Liver (tissue), 8 donors: ENCODE measurements at regions not wholly inside any gene's neighbourhood (a gene's known extent, or its start where the extent isn't known, plus 50 kb on each side); places are given as distances from the start of the nearest gene placed in this dataset.

Source experiments
- DNase-seq: peaks from one replicate; pipeline ENCODE4 v3.0.0-alpha.2; 2017; ENCODE audit warnings: low spot score
- H3K27ac ChIP-seq, 2 donors: one replicate each; pipeline ENCODE4 v1.7.0; 2013; ENCODE audit warnings: inconsistent platforms in 2 of 2, low read length in 2 of 2, control low read depth in 1 of 2, low read depth in 1 of 2, mild to moderate bottlenecking in 1 of 2
- H3K27me3 ChIP-seq, 4 donors: one replicate each; pipeline versions ENCODE4 v1.6.1 to v1.7.0; 2013; ENCODE audit warnings: low read length in 3 of 4, inconsistent platforms in 1 of 4, mild to moderate bottlenecking in 1 of 4, moderate library complexity in 1 of 4; ENCODE audit not compliant: control insufficient read depth in 4 of 4, insufficient read depth in 4 of 4
- H3K36me3 ChIP-seq, 4 donors: one replicate each; pipeline versions ENCODE4 v1.6.1 to v1.7.0; 2013; ENCODE audit warnings: low read length in 3 of 4, mild to moderate bottlenecking in 3 of 4, low read depth in 1 of 4, moderate library complexity in 1 of 4; ENCODE audit not compliant: control insufficient read depth in 4 of 4, insufficient read depth in 3 of 4
- H3K4me1 ChIP-seq, 4 donors: one replicate each; pipeline versions ENCODE4 v1.6.1 to v1.7.0; 2013; ENCODE audit warnings: low read length in 3 of 4, mild to moderate bottlenecking in 3 of 4, moderate library complexity in 1 of 4; ENCODE audit not compliant: control insufficient read depth in 4 of 4, insufficient read depth in 4 of 4
- H3K4me3 ChIP-seq, 3 donors: one replicate each; pipeline versions ENCODE4 v1.6.1 to v1.7.0; 2013; ENCODE audit warnings: low read length in 3 of 3, control low read depth in 1 of 3, low read depth in 1 of 3, mild to moderate bottlenecking in 1 of 3
- H3K9ac ChIP-seq, 2 donors: one replicate each; pipeline ENCODE4 v1.7.0; 2013; ENCODE audit warnings: low read length in 2 of 2, mild to moderate bottlenecking in 2 of 2, moderate library complexity in 2 of 2, control low read depth in 1 of 2, low read depth in 1 of 2
- H3K9me3 ChIP-seq, 4 donors: one replicate each; pipeline versions ENCODE4 v1.6.1 to v1.7.0; 2013; ENCODE audit warnings: low read length in 3 of 4; ENCODE audit not compliant: control insufficient read depth in 4 of 4
- CTCF ChIP-seq: fragments of 150-350 bp; IDR thresholded peaks from 2 replicates; pipeline ENCODE4 v1.5.1; 2017; ENCODE audit warnings: improper control_type of control experiment, low read depth, low read length; ENCODE audit not compliant: missing input control
- EGR1 ChIP-seq, 2 donors: IDR thresholded peaks; 2 replicates each; pipeline ENCODE4 v1.6.1; 2016 to 2018; ENCODE audit warnings: antibody characterized with exemption in 2 of 2, low read depth in 2 of 2
- FOXA1 ChIP-seq: IDR thresholded peaks from 2 replicates; pipeline ENCODE4 v1.6.1; 2016; ENCODE audit warnings: antibody characterized with exemption
- FOXA2 ChIP-seq: IDR thresholded peaks from 2 replicates; pipeline ENCODE4 v1.6.1; 2016; ENCODE audit warnings: antibody characterized with exemption
- GABPA ChIP-seq, 2 donors: IDR thresholded peaks in 1 of 2; conservative IDR thresholded peaks in 1 of 2; 2 replicates each; pipeline ENCODE4 v1.6.1; 2016; ENCODE audit warnings: antibody characterized with exemption in 2 of 2, mild to moderate bottlenecking in 1 of 2, moderate library complexity in 1 of 2
- HNF4A ChIP-seq, 2 donors: conservative IDR thresholded peaks; 2 replicates each; pipeline ENCODE4 v1.6.1; 2016; ENCODE audit warnings: antibody characterized with exemption in 2 of 2, mild to moderate bottlenecking in 2 of 2
- HNF4G ChIP-seq: IDR thresholded peaks from 2 replicates; pipeline ENCODE4 v1.6.1; 2016; ENCODE audit warnings: antibody characterized with exemption
- JUND ChIP-seq, 2 donors: IDR thresholded peaks; 2 replicates each; pipeline ENCODE4 v1.6.1; 2016; ENCODE audit warnings: antibody characterized with exemption in 2 of 2
- NR2F2 ChIP-seq: IDR thresholded peaks from 2 replicates; pipeline ENCODE4 v1.6.1; 2016; ENCODE audit warnings: antibody characterized with exemption
- RAD21 ChIP-seq, 2 donors: IDR thresholded peaks; 2 replicates each; pipeline ENCODE4 v1.6.1; 2016; ENCODE audit warnings: antibody characterized with exemption in 2 of 2, mild to moderate bottlenecking in 2 of 2
- RXRA ChIP-seq, 2 donors: IDR thresholded peaks; 2 replicates each; pipeline ENCODE4 v1.6.1; 2017 to 2018; ENCODE audit warnings: antibody characterized with exemption in 2 of 2, mild to moderate bottlenecking in 1 of 2
- SP1 ChIP-seq: IDR thresholded peaks from 2 replicates; pipeline ENCODE4 v1.6.1; 2018; ENCODE audit warnings: antibody characterized with exemption, mild to moderate bottlenecking
- TAF1 ChIP-seq: conservative IDR thresholded peaks from 2 replicates; pipeline ENCODE4 v1.6.1; 2016; ENCODE audit warnings: antibody characterized with exemption, mild to moderate bottlenecking
- YY1 ChIP-seq: IDR thresholded peaks from 2 replicates; pipeline ENCODE4 v1.6.1; 2016; ENCODE audit warnings: antibody characterized with exemption, mild to moderate bottlenecking
- ZBTB33 ChIP-seq: IDR thresholded peaks from 2 replicates; pipeline ENCODE4 v1.6.1; 2016; ENCODE audit warnings: antibody characterized with exemption
- WGBS: extraction: QIAGEN DNeasy Blood & Tissue Kit; methylation state at CpG from one replicate; pipeline ENCODE4 v1.1.7; 2013; 5-methylcytosine and 5-hydroxymethylcytosine counted together
- TF ChIP-seq, protein P1 (sequence below): IDR thresholded peaks from 2 replicates; pipeline ENCODE4 v1.6.1; 2016; ENCODE audit warnings: antibody characterized with exemption
- TF ChIP-seq, protein P2 (sequence below): IDR thresholded peaks from 2 replicates; pipeline ENCODE4 v1.6.1; 2016; ENCODE audit warnings: antibody characterized with exemption, mild to moderate bottlenecking
- donor health status: healthy.
- donor health status: healthy.
- donor health status: healthy.
- donor health status: healthy.
- donor health status: healthy.

DNA sequence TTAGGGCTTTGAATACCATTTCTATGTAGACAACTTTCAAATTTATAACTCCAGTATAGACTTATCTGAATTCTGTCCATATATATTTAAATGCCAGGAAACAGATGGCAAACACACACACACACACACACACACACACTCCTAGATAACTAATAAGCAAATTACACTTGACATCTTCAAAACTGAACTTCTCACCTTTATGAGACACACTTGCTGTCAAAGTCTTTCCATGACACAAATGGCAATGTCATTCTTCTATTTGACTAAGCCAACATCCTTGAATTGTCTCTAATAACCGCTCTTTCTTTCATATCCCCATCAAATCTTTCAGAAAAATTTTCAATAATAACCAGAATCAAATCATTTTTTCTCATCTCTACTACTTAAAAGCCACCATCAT is 402.4 kb downstream of the PCDH18 start:
- DNase-seq = no peak
- no peaks in the 10 kb centered on the region for H3K4me1 ChIP-seq
- H3K36me3 ChIP-seq = no peaks in the 10 kb centered on the region
- H3K27me3 ChIP-seq = peaks cover 0 to 2% (median 0%) of the 10 kb centered on the region in 4 donors
- TF ChIP-seq CTCF = no peak
- TF ChIP-seq YY1 = no peak
- H3K4me3 ChIP-seq = no peak overlapping the region
- WGBS = 67% methylated on average over 1 of the region's 1 CpG
- H3K9ac ChIP-seq = no peak overlapping the region
- H3K9me3 ChIP-seq = no peaks in the 10 kb centered on the region
- H3K27ac ChIP-seq = no peak overlapping the region

DNA sequence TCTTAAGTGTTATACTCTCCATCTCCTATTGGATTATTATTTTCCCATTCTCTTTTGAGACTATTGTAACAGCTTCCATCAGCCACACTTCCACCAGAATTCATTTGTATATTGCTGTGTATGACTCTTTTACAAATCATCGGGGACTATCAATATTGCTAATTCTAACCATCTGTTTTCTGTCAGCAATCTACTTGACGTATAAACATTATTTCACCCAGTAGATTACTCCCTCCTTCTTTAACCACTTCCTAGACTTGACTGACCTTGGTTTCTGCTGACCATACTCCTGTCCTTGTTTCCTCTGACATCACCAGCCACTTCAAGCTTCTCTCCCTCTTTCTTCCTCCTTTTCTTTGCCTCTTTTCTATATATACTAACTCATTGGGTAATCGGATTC is 402.9 kb downstream of the PCDH18 start:
- no peak for DNase-seq
- Histone ChIP-seq H3K4me3 (no peak overlapping the region), H3K4me1 (no peaks in the 10 kb centered on the region), H3K9me3 (no peaks in the 10 kb centered on the region), H3K27ac (no peak overlapping the region), H3K36me3 (no peaks in the 10 kb centered on the region), H3K27me3 (peaks cover 0 to 2% (median 0%) of the 10 kb centered on the region in 4 donors), H3K9ac (no peak overlapping the region)
- WGBS = 68% methylated on average over 3 of the region's 3 CpGs
- TF ChIP-seq SP1 (no peak), EGR1 (IDR thresholded peaks at IDR 0.05; ENCODE audit: low read depth in 2 of 2) (no peak), FOXA1 (no peak), NR2F2 (no peak), CTCF (no peak), GABPA (IDR thresholded peaks at IDR 0.05 in 1 of 2, conservative IDR thresholded peaks at IDR 0.05 in 1 of 2) (no peak), HNF4A (conservative IDR thresholded peaks at IDR 0.05) (no peak), TAF1 (no peak), YY1 (no peak), FOXA2 (no peak), JUND (IDR thresholded peaks at IDR 0.05) (no peak), ZBTB33 (no peak), RAD21 (IDR thresholded peaks at IDR 0.05) (no peak), RXRA (IDR thresholded peaks at IDR 0.05) (no peak), HNF4G (no peak)
- TF ChIP-seq, protein P1, sequence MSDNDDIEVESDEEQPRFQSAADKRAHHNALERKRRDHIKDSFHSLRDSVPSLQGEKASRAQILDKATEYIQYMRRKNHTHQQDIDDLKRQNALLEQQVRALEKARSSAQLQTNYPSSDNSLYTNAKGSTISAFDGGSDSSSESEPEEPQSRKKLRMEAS = no peak
- TF ChIP-seq, protein P2, sequence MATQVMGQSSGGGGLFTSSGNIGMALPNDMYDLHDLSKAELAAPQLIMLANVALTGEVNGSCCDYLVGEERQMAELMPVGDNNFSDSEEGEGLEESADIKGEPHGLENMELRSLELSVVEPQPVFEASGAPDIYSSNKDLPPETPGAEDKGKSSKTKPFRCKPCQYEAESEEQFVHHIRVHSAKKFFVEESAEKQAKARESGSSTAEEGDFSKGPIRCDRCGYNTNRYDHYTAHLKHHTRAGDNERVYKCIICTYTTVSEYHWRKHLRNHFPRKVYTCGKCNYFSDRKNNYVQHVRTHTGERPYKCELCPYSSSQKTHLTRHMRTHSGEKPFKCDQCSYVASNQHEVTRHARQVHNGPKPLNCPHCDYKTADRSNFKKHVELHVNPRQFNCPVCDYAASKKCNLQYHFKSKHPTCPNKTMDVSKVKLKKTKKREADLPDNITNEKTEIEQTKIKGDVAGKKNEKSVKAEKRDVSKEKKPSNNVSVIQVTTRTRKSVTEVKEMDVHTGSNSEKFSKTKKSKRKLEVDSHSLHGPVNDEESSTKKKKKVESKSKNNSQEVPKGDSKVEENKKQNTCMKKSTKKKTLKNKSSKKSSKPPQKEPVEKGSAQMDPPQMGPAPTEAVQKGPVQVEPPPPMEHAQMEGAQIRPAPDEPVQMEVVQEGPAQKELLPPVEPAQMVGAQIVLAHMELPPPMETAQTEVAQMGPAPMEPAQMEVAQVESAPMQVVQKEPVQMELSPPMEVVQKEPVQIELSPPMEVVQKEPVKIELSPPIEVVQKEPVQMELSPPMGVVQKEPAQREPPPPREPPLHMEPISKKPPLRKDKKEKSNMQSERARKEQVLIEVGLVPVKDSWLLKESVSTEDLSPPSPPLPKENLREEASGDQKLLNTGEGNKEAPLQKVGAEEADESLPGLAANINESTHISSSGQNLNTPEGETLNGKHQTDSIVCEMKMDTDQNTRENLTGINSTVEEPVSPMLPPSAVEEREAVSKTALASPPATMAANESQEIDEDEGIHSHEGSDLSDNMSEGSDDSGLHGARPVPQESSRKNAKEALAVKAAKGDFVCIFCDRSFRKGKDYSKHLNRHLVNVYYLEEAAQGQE = no peak
